OCI-LY1 (cell line): ENCODE measurements at regions not wholly inside any gene's neighbourhood (a gene's known extent, or its start where the extent isn't known, plus 50 kb on each side); places are given as distances from the start of the nearest gene placed in this dataset.

Experiments used
- H2AFZ ChIP-seq: fragments of 200-600 bp; sonication (generic), shearing (Covaris generic); 2 replicates; pipeline ENCODE4 v1.6.0; 2014; ENCODE audit warnings: antibody characterized with exemption, mild to moderate bottlenecking, low read length
- H3F3A ChIP-seq: fragments of 200-600 bp; sonication (generic), shearing (Covaris generic); 2 replicates; pipeline ENCODE4 v1.6.0; 2014; ENCODE audit warnings: mild to moderate bottlenecking, antibody characterized with exemption, low read length, moderate library complexity; ENCODE audit not compliant: insufficient read depth
- H3K27ac ChIP-seq: fragments of 200-600 bp; sonication (generic); 2 replicates; pipeline ENCODE4 v1.5.1; 2014; ENCODE audit warnings: low read length, mixed run types, mild to moderate bottlenecking, low read depth; ENCODE audit not compliant: poor library complexity, severe bottlenecking
- H3K27me3 ChIP-seq: fragments of 200-600 bp; sonication (generic); 2 replicates; pipeline ENCODE4 v1.6.0; 2014; ENCODE audit warnings: antibody characterized with exemption, mild to moderate bottlenecking, low read length, moderate library complexity; ENCODE audit not compliant: insufficient read depth
- H3K36me3 ChIP-seq: fragments of 200-600 bp; sonication (generic); 2 replicates; pipeline ENCODE4 v1.6.1; 2014; ENCODE audit warnings: mild to moderate bottlenecking, antibody characterized with exemption, low read length, moderate library complexity, mixed read lengths; ENCODE audit not compliant: insufficient read depth
- H3K4me1 ChIP-seq: fragments of 200-600 bp; sonication (generic); 2 replicates; pipeline ENCODE4 v1.5.1; 2014; ENCODE audit warnings: mild to moderate bottlenecking, low read length, moderate library complexity; ENCODE audit not compliant: insufficient read depth, severe bottlenecking
- H3K4me2 ChIP-seq: fragments of 200-600 bp; sonication (generic), shearing (Covaris generic); 2 replicates; pipeline ENCODE4 v1.6.1; 2014; ENCODE audit warnings: low read length
- H3K4me3 ChIP-seq: fragments of 200-600 bp; sonication (generic); 2 replicates; pipeline ENCODE4 v1.5.1; 2014; ENCODE audit warnings: low read length, low read depth, mild to moderate bottlenecking, mixed read lengths; ENCODE audit not compliant: poor library complexity, severe bottlenecking
- H3K79me2 ChIP-seq: fragments of 200-600 bp; shearing (Covaris generic); 2 replicates; pipeline ENCODE4 v1.6.1; 2016; ENCODE audit warnings: mixed run types, low read length, mixed read lengths; ENCODE audit not compliant: insufficient read depth
- H3K9ac ChIP-seq: fragments of 200-600 bp; sonication (generic), shearing (Covaris generic); 2 replicates; pipeline ENCODE4 v1.6.1; 2014; ENCODE audit warnings: mild to moderate bottlenecking, low read length, mixed read lengths
- H3K9me2 ChIP-seq: fragments of 200-600 bp; sonication (generic), shearing (Covaris generic); 2 replicates; pipeline ENCODE4 v1.6.1; 2014; ENCODE audit warnings: low read depth, mild to moderate bottlenecking, low read length, mixed read lengths
- H3K9me3 ChIP-seq: fragments of 200-600 bp; shearing (Covaris generic); 2 replicates; pipeline ENCODE4 v1.6.1; 2014; ENCODE audit warnings: low read length, mixed read lengths
- H4K20me1 ChIP-seq: fragments of 200-600 bp; sonication (generic), shearing (Covaris generic); 2 replicates; pipeline ENCODE4 v1.6.0; 2016; ENCODE audit warnings: mild to moderate bottlenecking, low read length; ENCODE audit not compliant: insufficient read depth
- EZH2 ChIP-seq: fragments of 200-600 bp; sonication (generic), shearing (Covaris generic); IDR thresholded peaks from 2 replicates; pipeline ENCODE4 v1.8.0; 2017; ENCODE audit warnings: borderline replicate concordance, mixed run types, mild to moderate bottlenecking, antibody characterized with exemption, low read length, moderate library complexity, mixed read lengths
- TF ChIP-seq, protein P1 (sequence below): fragments of 200-600 bp; sonication (generic), shearing (Covaris generic); IDR thresholded peaks from 2 replicates; pipeline ENCODE4 v1.5.1; 2017; ENCODE audit warnings: mild to moderate bottlenecking, antibody characterized with exemption, low read length, moderate library complexity, mixed read lengths

DNA sequence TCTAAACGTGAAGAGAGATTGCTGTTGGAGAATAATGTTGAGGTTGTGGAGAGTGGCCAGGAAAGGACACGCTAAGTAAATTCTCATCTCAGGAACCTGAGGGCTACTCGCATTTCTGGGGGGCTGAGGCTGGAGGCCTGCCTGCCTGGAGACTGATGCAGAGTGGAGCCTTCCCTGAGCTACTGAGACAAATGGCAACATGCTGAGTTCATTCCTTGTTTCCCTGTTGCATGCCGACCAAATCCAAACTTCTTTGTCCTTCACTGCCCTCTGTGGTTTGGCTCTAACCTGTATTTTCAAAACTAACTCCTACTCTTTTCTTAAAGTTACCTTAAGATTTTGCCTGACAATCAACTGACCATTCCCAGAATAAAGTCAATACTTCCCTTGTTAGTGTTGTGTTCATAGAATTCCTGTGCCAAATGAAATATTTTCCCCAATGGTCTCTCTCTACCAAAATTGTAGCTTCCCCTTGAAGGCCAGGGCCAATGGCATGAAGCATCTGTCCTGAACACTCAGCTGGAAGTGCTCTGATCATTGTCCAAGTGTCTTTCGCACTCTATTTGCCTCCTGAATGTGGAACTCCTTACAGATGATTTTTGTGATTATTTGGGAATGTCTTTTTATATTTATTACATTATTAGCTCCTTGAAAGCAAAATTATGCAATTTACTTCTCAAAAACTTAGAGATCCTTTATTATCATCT is 1085.6 kb downstream of the SOCS6 start:
- Histone ChIP-seq H2AFZ (no peak overlapping the region), H3K27ac (no peak overlapping the region), H3K4me2 (no peak overlapping the region), H3K9me2 (no peaks in the 10 kb centered on the region), H3K4me1 (no peaks in the 10 kb centered on the region), H3F3A (no peaks in the 10 kb centered on the region), H3K4me3 (no peak overlapping the region), H3K36me3 (no peaks in the 10 kb centered on the region), H3K79me2 (no peaks in the 10 kb centered on the region), H3K27me3 (no peaks in the 10 kb centered on the region), H3K9me3 (no peaks in the 10 kb centered on the region), H3K9ac (no peak overlapping the region), H4K20me1 (no peaks in the 10 kb centered on the region)
- TF ChIP-seq EZH2, result no peak
- TF ChIP-seq, protein P1, sequence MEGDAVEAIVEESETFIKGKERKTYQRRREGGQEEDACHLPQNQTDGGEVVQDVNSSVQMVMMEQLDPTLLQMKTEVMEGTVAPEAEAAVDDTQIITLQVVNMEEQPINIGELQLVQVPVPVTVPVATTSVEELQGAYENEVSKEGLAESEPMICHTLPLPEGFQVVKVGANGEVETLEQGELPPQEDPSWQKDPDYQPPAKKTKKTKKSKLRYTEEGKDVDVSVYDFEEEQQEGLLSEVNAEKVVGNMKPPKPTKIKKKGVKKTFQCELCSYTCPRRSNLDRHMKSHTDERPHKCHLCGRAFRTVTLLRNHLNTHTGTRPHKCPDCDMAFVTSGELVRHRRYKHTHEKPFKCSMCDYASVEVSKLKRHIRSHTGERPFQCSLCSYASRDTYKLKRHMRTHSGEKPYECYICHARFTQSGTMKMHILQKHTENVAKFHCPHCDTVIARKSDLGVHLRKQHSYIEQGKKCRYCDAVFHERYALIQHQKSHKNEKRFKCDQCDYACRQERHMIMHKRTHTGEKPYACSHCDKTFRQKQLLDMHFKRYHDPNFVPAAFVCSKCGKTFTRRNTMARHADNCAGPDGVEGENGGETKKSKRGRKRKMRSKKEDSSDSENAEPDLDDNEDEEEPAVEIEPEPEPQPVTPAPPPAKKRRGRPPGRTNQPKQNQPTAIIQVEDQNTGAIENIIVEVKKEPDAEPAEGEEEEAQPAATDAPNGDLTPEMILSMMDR, result no peak

DNA sequence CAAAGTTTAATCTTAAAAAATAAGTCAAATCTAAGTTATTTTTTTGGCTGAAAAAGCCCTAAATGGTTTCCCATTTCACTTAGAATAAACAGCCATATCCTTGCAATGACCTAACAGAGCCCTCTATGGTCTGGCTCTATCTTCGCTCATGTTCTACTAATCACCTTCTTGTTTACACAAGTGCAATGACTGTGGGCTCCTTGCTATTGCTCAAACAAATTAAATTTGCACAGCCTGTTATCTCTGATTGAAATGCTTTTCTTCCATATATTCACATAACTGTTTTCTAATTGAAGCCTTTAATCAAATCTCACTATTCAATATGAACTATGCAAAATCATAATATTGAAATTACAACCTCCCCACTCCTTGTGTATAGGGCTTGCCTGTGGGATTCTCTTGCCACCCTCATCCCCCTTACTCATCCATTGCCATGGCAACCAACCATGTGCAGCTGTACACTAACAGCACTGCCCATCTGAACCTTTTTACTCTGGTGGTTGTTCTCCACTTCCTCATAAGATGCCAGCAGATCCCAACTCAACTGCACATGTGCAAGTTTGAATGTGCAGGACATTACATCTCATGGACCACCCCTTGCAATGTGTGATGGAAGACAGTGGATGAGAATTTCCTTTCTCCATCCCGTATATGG is 1083.2 kb downstream of the SOCS6 start:
- TF ChIP-seq EZH2, result no peak
- TF ChIP-seq, protein P1, result no peak
- Histone ChIP-seq H2AFZ (no peak overlapping the region), H3K27me3 (no peaks in the 10 kb centered on the region), H4K20me1 (no peaks in the 10 kb centered on the region), H3K4me1 (no peaks in the 10 kb centered on the region), H3F3A (no peaks in the 10 kb centered on the region), H3K4me3 (no peak overlapping the region), H3K36me3 (no peaks in the 10 kb centered on the region), H3K4me2 (no peak overlapping the region), H3K9me2 (no peaks in the 10 kb centered on the region), H3K79me2 (no peaks in the 10 kb centered on the region), H3K27ac (no peak overlapping the region), H3K9ac (no peak overlapping the region), H3K9me3 (no peaks in the 10 kb centered on the region)

DNA sequence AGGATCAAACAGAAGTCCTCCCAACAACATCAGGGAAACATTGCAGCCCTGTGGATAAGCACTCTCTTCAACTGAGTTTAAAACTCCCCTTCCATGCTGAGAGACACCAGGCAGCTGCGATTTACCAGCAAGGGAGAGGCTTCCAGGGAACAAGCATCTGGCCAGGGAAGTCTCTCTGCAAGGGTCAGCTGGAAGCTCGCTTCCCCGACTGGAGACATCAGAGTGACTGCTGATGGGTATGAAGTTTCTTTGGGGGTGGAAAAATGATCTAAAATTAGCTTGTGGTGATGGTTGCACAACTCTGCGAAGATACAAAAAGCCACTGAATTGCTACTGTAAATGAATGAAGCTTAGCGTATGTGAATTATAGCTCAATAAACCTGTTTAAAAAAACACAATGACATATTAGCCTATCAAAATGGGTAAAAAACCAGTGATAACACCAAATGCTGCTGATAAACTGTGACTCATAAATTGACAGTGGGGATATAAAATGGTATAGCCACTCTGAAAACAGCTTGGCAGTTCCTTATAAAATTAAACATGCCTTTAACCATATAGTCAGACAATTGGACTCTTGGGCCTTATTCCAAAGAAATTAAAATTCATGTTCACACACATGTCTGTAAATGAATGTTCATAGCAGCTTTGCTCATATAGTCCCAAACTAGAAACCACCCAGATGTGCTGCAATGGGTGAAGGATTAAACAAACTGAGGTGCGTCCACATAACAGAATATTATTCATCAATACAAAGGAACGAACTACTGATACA is 1082.0 kb downstream of the SOCS6 start:
- Histone ChIP-seq H3K36me3 (no peaks in the 10 kb centered on the region), H3K4me2 (no peak overlapping the region)

More for the DNA sequence above, 1082.0 kb downstream of the SOCS6 start:
- H4K20me1 ChIP-seq, result no peaks in the 10 kb centered on the region
- no peaks in the 10 kb centered on the region for H3K79me2 ChIP-seq
- no peak overlapping the region for H3K4me3 ChIP-seq
- H3K9ac ChIP-seq, result no peak overlapping the region
- H3K9me2 ChIP-seq, result no peaks in the 10 kb centered on the region
- H3K27ac ChIP-seq, result no peak overlapping the region
- no peaks in the 10 kb centered on the region for H3K9me3 ChIP-seq
- no peaks in the 10 kb centered on the region for H3F3A ChIP-seq
- no peaks in the 10 kb centered on the region for H3K27me3 ChIP-seq
- H2AFZ ChIP-seq, result no peak overlapping the region
- no peaks in the 10 kb centered on the region for H3K4me1 ChIP-seq
- TF ChIP-seq EZH2, result no peak
- TF ChIP-seq, protein P1, result no peak
